ENCODE measurements at regions not wholly inside any gene's neighbourhood (a gene's known extent, or its start where the extent isn't known, plus 50 kb on each side); places are given as distances from the start of the nearest gene placed in this dataset.
"Not testable (repeated sequence)": the region's sequence is repeated elsewhere in the genome, so short reads cannot be mapped to it uniquely, and the experiment has no call there.

GRCh38 chr20:5467086-5467485 is 143.7 kb downstream of the GPCPD1 start:
- H3K4me1 ChIP-seq = no peaks in the 10 kb centered on the region
- TF ChIP-seq, protein P1, sequence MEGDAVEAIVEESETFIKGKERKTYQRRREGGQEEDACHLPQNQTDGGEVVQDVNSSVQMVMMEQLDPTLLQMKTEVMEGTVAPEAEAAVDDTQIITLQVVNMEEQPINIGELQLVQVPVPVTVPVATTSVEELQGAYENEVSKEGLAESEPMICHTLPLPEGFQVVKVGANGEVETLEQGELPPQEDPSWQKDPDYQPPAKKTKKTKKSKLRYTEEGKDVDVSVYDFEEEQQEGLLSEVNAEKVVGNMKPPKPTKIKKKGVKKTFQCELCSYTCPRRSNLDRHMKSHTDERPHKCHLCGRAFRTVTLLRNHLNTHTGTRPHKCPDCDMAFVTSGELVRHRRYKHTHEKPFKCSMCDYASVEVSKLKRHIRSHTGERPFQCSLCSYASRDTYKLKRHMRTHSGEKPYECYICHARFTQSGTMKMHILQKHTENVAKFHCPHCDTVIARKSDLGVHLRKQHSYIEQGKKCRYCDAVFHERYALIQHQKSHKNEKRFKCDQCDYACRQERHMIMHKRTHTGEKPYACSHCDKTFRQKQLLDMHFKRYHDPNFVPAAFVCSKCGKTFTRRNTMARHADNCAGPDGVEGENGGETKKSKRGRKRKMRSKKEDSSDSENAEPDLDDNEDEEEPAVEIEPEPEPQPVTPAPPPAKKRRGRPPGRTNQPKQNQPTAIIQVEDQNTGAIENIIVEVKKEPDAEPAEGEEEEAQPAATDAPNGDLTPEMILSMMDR (IDR thresholded peaks at IDR 0.05) = no peak
- ATAC-seq (no peak), DNase-seq (no peak)
- H3K36me3 ChIP-seq = no peaks in the 10 kb centered on the region
- no peak overlapping the region for H3K27ac ChIP-seq
- no peaks in the 10 kb centered on the region for H3K9me3 ChIP-seq
- no peak overlapping the region for H3K4me3 ChIP-seq
- intact Hi-C loops (cut with DNase I) = no loop called here
- peaks cover 21% of the 10 kb centered on the region for H3K27me3 ChIP-seq

- Histone ChIP-seq H3K4me3 (no peak overlapping the region), H3K27me3 (peaks cover 21% of the 10 kb centered on the region), H3K9me3 (no peaks in the 10 kb centered on the region), H3K36me3 (no peaks in the 10 kb centered on the region), H3K27ac (no peak overlapping the region), H3K4me1 (no peaks in the 10 kb centered on the region)
- intact Hi-C loops (cut with DNase I) = no loop called here
- TF ChIP-seq, protein P1 (IDR thresholded peaks at IDR 0.05) = no peak
- ATAC-seq = no peak
- DNase-seq = no peak
Measured at GRCh38 chr20:5465604-5465927, 145.2 kb downstream of the GPCPD1 start.

- no peaks in the 10 kb centered on the region for H3K36me3 ChIP-seq
- TF ChIP-seq, protein P1 (IDR thresholded peaks at IDR 0.05) = no peak
- intact Hi-C loops (cut with DNase I) = no loop called here
- H3K27me3 ChIP-seq = peaks cover 21% of the 10 kb centered on the region
- H3K4me3 ChIP-seq = no peak overlapping the region
- DNase-seq (no peak), ATAC-seq (no peak)
- H3K27ac ChIP-seq = no peak overlapping the region
- H3K9me3 ChIP-seq = no peaks in the 10 kb centered on the region
- no peaks in the 10 kb centered on the region for H3K4me1 ChIP-seq
Measured at GRCh38 chr20:5464901-5465603, 145.8 kb downstream of the GPCPD1 start.

DNA sequence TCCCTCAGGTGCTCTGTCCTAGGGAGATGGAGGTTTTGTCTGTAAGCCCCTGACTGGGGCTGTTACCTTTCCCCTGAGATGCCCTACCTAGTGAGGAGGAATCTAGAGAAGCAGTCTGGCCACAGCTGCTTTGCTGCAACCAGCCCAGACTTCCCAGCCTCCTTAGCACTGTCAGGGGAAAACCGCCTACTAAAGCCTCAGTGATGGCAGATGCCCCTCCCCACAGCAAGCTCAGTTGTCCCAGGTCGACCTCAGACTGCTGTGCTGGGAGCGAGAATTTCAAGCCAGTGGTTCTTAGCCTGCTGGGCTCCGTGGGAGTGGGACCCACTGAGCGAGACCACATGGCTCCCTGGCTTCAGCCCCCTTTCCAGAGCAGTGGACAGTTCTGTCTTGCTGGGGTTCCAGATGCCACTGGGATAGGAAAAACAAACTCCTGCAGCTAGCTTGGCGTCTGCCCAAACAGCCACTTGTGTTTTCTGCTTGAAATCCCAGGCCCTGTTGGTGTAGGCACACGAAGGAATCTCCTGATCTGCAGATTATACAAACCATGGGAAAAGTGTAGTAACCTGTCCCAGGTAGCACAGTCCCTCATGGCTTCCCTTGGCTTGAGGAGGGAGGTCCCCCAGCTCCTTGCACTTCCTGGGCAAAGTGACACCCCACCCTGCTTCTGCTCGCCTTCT is 146.4 kb upstream of the PROKR2 start:
- no peaks in the 10 kb centered on the region for H3K4me1 ChIP-seq
- intact Hi-C loops (cut with DNase I) = no loop called here
- H3K36me3 ChIP-seq = no peaks in the 10 kb centered on the region
- DNase-seq (no peak), ATAC-seq (no peak)
- H3K27ac ChIP-seq = no peak overlapping the region
- no peak overlapping the region for H3K4me3 ChIP-seq
- TF ChIP-seq, protein P1 (IDR thresholded peaks at IDR 0.05) = no peak
- peaks cover 21% of the 10 kb centered on the region for H3K27me3 ChIP-seq
- no peaks in the 10 kb centered on the region for H3K9me3 ChIP-seq

- intact Hi-C loops (cut with DNase I) = not testable (repeated sequence)
Measured at GRCh38 chr20:5453745-5454144, 137.0 kb upstream of the PROKR2 start.

GRCh38 chr20:5453316-5453715 is 136.6 kb upstream of the PROKR2 start:
- H3K4me1 ChIP-seq; intact Hi-C loops (cut with DNase I); H3K9me3 ChIP-seq; H3K4me3 ChIP-seq; ATAC-seq; H3K27ac ChIP-seq; H3K27me3 ChIP-seq; H3K36me3 ChIP-seq; DNase-seq: not testable (repeated sequence)

More at GRCh38 chr20:5453745-5454144, 137.0 kb upstream of the PROKR2 start:
- not testable (repeated sequence) for H3K27ac ChIP-seq, H3K4me3 ChIP-seq, DNase-seq, H3K9me3 ChIP-seq, H3K4me1 ChIP-seq, H3K27me3 ChIP-seq, ATAC-seq, H3K36me3 ChIP-seq

- H3K36me3 ChIP-seq; intact Hi-C loops (cut with DNase I); DNase-seq: not testable (repeated sequence)
Measured at GRCh38 chr20:5452691-5453090, 135.9 kb upstream of the PROKR2 start.

DNA sequence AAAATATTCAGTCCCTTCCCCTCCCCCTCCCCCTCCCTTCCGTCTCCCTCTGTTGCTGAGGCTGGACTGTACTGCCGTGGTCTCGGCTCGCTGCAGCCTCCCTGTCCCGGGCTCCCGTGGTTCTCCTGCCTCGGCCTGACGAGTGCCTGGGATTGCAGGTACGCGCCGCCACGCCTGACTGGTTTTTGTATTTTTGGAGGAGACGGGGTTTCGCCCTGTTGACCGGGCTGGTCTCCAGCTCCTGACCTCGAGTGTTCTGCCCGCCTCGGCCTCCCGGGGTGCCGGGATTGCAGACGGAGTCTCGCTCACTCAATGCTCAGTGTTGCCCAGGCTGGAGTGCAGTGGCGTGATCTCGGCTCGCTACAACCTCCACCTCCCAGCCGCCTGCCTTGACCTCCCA is 135.5 kb upstream of the PROKR2 start:
- H3K36me3 ChIP-seq; ATAC-seq; intact Hi-C loops (cut with DNase I); H3K9me3 ChIP-seq; H3K27me3 ChIP-seq; H3K4me3 ChIP-seq; H3K27ac ChIP-seq; H3K4me1 ChIP-seq; DNase-seq: not testable (repeated sequence)

More at GRCh38 chr20:5452691-5453090, 135.9 kb upstream of the PROKR2 start:
- not testable (repeated sequence) for H3K4me1 ChIP-seq, H3K4me3 ChIP-seq, H3K27ac ChIP-seq, ATAC-seq, H3K9me3 ChIP-seq, H3K27me3 ChIP-seq

Measured in upper lobe of right lung (tissue), 1 donor.